ENCODE measurements at regions not wholly inside any gene's neighbourhood (a gene's known extent, or its start where the extent isn't known, plus 50 kb on each side); places are given as distances from the start of the nearest gene placed in this dataset.
"Not testable (repeated sequence)": the region's sequence is repeated elsewhere in the genome, so short reads cannot be mapped to it uniquely, and the experiment has no call there.

- no peak for DNase-seq (ENCODE audit: low spot score)
Measured at GRCh38 chr9:82052081-82052480, 63.5 kb downstream of the SPATA31D1 start.

GRCh38 chr9:82054264-82055015 lies 65.9 kb downstream of the SPATA31D1 start:
- no peak for DNase-seq (ENCODE audit: low spot score)

GRCh38 chr9:82057805-82058204 lies 69.2 kb downstream of the SPATA31D1 start:
- DNase-seq (ENCODE audit: low spot score), result no peak

GRCh38 chr9:82061801-82062200 lies 73.2 kb downstream of the SPATA31D1 start:
- DNase-seq (ENCODE audit: low spot score), result not testable (repeated sequence)

- DNase-seq (ENCODE audit: low spot score), result no peak
Measured at GRCh38 chr9:82062245-82062644, 73.7 kb downstream of the SPATA31D1 start.

GRCh38 chr9:82073551-82074543 lies 85.3 kb downstream of the SPATA31D1 start:
- no peak for DNase-seq (ENCODE audit: low spot score)

- DNase-seq (ENCODE audit: low spot score), result no peak
Measured at GRCh38 chr9:82080265-82080664, 91.7 kb downstream of the SPATA31D1 start.

- DNase-seq (ENCODE audit: low spot score), result no peak
Measured at GRCh38 chr9:82081496-82081895, 92.9 kb downstream of the SPATA31D1 start.

- DNase-seq (ENCODE audit: low spot score), result no peak
Measured at GRCh38 chr9:82082563-82082962, 94.0 kb downstream of the SPATA31D1 start.

GRCh38 chr9:82088591-82088990 lies 100.0 kb downstream of the SPATA31D1 start:
- no peak for DNase-seq (ENCODE audit: low spot score)

- no peak for DNase-seq (ENCODE audit: low spot score)
Measured at GRCh38 chr9:82090046-82090445, 101.5 kb downstream of the SPATA31D1 start.

GRCh38 chr9:82091100-82091499 lies 102.5 kb downstream of the SPATA31D1 start:
- peak; percentile 52 for DNase-seq (ENCODE audit: low spot score)

GRCh38 chr9:82091610-82092009 lies 103.0 kb downstream of the SPATA31D1 start:
- DNase-seq (ENCODE audit: low spot score), result peak; percentile 70

- no peak for DNase-seq (ENCODE audit: low spot score)
Measured at GRCh38 chr9:82101475-82101874, 112.9 kb downstream of the SPATA31D1 start.

GRCh38 chr9:82104252-82104651 lies 115.7 kb downstream of the SPATA31D1 start:
- no peak for DNase-seq (ENCODE audit: low spot score)

- no peak for DNase-seq (ENCODE audit: low spot score)
Measured at GRCh38 chr9:82105729-82106128, 117.2 kb downstream of the SPATA31D1 start.

- no peak for DNase-seq (ENCODE audit: low spot score)
Measured at GRCh38 chr9:82106536-82106935, 118.0 kb downstream of the SPATA31D1 start.

- no peak for DNase-seq (ENCODE audit: low spot score)
Measured at GRCh38 chr9:82108474-82108873, 119.9 kb downstream of the SPATA31D1 start.

GRCh38 chr9:82108941-82109340 lies 120.4 kb downstream of the SPATA31D1 start:
- no peak for DNase-seq (ENCODE audit: low spot score)

GRCh38 chr9:82109626-82110025 lies 121.1 kb downstream of the SPATA31D1 start:
- DNase-seq (ENCODE audit: low spot score), result no peak

- DNase-seq (ENCODE audit: low spot score), result no peak
Measured at GRCh38 chr9:82110881-82111280, 122.3 kb downstream of the SPATA31D1 start.

- no peak for DNase-seq (ENCODE audit: low spot score)
Measured at GRCh38 chr9:82115331-82115730, 126.8 kb downstream of the SPATA31D1 start.

- no peak for DNase-seq (ENCODE audit: low spot score)
Measured at GRCh38 chr9:82115900-82116299, 127.3 kb downstream of the SPATA31D1 start.
